SK-N-SH (cell line): ENCODE measurements at regions not wholly inside any gene's neighbourhood (a gene's known extent, or its start where the extent isn't known, plus 50 kb on each side); places are given as distances from the start of the nearest gene placed in this dataset.

Experiments used
- CHD2 ChIP-seq: fragments of 150-350 bp; IDR thresholded peaks from 2 replicates; pipeline ENCODE4 v1.6.1; 2018; ENCODE audit warnings: low read length; ENCODE audit not compliant: partially characterized antibody
- EP300 ChIP-seq, 2 experiments: IDR thresholded peaks; 2 replicates each; pipeline versions ENCODE4 v1.4.0 to v1.6.1; 2012; ENCODE audit warnings: borderline replicate concordance in 1 of 2, low read depth in 1 of 2, low read length in 1 of 2
- TF ChIP-seq, protein P1 (sequence below): fragments of 200-600 bp; sonication (generic); IDR thresholded peaks from 2 replicates; pipeline ENCODE4 v1.6.1; 2017; ENCODE audit warnings: antibody characterized with exemption, mild to moderate bottlenecking, moderate library complexity

DNA sequence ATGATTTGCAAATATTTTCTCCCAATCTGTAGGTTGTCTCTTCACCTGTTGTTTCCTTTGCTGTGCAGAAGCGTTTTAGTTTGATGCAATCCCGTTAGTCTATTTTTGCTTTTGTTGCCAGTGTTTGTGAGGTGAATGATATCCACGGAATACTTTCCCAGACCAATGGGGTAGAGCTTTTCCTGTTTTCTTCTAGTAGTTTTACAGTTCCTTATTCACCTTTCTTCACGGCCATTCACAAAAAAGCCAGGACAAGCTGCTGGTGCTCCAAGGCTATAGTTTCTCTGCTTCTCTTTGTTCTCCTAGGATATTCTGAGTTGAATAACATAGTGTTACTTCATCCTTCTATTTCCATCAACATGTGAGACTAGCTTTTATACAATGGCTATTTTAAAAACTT lies 98.7 kb downstream of the UTP18 start:
- TF ChIP-seq CHD2 (no peak), EP300 (IDR thresholded peaks at IDR 0.05; ENCODE audit: borderline replicate concordance in 1 of 2, low read depth in 1 of 2, low read length in 1 of 2) (no peak)
- TF ChIP-seq, protein P1, sequence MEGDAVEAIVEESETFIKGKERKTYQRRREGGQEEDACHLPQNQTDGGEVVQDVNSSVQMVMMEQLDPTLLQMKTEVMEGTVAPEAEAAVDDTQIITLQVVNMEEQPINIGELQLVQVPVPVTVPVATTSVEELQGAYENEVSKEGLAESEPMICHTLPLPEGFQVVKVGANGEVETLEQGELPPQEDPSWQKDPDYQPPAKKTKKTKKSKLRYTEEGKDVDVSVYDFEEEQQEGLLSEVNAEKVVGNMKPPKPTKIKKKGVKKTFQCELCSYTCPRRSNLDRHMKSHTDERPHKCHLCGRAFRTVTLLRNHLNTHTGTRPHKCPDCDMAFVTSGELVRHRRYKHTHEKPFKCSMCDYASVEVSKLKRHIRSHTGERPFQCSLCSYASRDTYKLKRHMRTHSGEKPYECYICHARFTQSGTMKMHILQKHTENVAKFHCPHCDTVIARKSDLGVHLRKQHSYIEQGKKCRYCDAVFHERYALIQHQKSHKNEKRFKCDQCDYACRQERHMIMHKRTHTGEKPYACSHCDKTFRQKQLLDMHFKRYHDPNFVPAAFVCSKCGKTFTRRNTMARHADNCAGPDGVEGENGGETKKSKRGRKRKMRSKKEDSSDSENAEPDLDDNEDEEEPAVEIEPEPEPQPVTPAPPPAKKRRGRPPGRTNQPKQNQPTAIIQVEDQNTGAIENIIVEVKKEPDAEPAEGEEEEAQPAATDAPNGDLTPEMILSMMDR = no peak
